ENCODE measurements at regions not wholly inside any gene's neighbourhood (a gene's known extent, or its start where the extent isn't known, plus 50 kb on each side); places are given as distances from the start of the nearest gene placed in this dataset.

GRCh38 chr3:135348690-135349089 lies 553.6 kb downstream of the EPHB1 start:
- TF ChIP-seq POLR2A (IDR thresholded peaks at IDR 0.05) (no peak), POLR2AphosphoS5 (IDR thresholded peaks at IDR 0.05; ENCODE audit: insufficient read depth in 1 of 2, low read depth in 1 of 2) (no peak), CTCF (IDR thresholded peaks at IDR 0.05) (no peak)
